ENCODE measurements at regions not wholly inside any gene's neighbourhood (a gene's known extent, or its start where the extent isn't known, plus 50 kb on each side); places are given as distances from the start of the nearest gene placed in this dataset.

DNA sequence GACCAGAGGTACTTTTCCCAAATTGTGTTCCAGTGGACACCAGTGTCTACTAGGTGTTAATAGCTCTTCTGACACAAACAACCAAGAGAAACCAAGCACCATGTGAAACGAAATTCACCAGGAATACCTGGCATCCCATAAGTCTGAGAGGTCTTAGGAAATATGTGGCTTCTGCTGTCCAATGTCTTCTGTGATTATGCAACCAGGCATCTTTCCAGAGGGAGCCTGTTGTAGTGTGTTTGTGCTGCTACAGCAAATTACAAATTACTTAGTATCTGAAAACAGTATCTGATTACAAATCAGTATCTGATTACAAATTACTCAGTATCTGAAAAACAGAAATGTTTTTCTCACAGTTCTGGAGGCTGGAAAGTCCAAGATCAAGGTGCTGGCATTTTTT, 133.6 kb upstream of the NPVF start:
- POLR2A ChIA-PET = no interaction called here
- H3K27me3 ChIP-seq (ENCODE audit: control insufficient read depth, insufficient read depth, low read length) = no peaks in the 10 kb centered on the region
- H3K9me3 ChIP-seq (ENCODE audit: control insufficient read depth, insufficient read depth, low read length) = no peaks in the 10 kb centered on the region
- H3K4me3 ChIP-seq (ENCODE audit: low read depth, low read length) = no peak overlapping the region
- no peak overlapping the region for H3K27ac ChIP-seq (ENCODE audit: low read depth, low read length)
- TF ChIP-seq, protein P1, sequence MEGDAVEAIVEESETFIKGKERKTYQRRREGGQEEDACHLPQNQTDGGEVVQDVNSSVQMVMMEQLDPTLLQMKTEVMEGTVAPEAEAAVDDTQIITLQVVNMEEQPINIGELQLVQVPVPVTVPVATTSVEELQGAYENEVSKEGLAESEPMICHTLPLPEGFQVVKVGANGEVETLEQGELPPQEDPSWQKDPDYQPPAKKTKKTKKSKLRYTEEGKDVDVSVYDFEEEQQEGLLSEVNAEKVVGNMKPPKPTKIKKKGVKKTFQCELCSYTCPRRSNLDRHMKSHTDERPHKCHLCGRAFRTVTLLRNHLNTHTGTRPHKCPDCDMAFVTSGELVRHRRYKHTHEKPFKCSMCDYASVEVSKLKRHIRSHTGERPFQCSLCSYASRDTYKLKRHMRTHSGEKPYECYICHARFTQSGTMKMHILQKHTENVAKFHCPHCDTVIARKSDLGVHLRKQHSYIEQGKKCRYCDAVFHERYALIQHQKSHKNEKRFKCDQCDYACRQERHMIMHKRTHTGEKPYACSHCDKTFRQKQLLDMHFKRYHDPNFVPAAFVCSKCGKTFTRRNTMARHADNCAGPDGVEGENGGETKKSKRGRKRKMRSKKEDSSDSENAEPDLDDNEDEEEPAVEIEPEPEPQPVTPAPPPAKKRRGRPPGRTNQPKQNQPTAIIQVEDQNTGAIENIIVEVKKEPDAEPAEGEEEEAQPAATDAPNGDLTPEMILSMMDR (IDR thresholded peaks at IDR 0.05; ENCODE audit: low read depth, low read length) = no peak
- CTCF ChIA-PET = interaction anchor here (1.0 kb wide), 1 partner anchor 102 kb away, joined by 3 read pairs; no protein-coding TSS in a partner anchor
- DNase-seq (ENCODE audit: low read depth, low spot score) = no peak

DNA sequence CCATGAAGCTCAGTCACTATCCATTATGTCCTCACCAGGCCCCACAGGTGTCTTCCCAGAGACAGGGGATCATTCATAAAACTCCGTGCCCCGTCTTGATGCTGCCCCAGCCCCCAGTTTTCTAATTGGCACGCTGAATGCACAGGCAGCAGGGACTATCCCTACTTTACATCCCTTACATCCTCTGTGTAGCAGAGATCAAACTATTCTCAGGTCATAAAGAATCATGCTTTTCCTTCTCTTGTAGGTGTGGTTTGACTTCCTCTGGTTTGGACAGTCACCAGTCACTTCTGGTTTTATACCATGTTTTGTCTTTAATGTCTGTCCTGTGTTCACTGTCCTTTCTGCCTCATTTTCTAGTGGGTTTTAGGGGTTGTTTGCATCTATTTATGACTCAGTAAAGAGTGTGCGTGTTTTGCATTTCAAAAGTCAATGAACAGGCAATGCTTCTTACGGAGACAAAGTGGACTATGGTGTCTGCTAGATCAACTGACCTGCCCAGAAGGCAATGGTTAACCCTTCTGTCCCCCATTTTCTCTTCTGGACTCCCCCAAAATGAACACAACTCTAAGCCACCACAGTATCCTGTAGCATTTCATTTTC, 140.4 kb upstream of the NPVF start:
- no peak overlapping the region for H3K4me3 ChIP-seq (ENCODE audit: low read depth, low read length)
- TF ChIP-seq, protein P1 (IDR thresholded peaks at IDR 0.05; ENCODE audit: low read depth, low read length) = no peak
- DNase-seq (ENCODE audit: low read depth, low spot score) = no peak
- ChIA-PET POLR2A (no interaction called here), CTCF (interaction anchor here (0.8 kb wide), 1 partner anchor 188 kb away, joined by 3 read pairs; a partner anchor contains a TSS)
- H3K9me3 ChIP-seq (ENCODE audit: control insufficient read depth, insufficient read depth, low read length) = no peaks in the 10 kb centered on the region
- no peak overlapping the region for H3K27ac ChIP-seq (ENCODE audit: low read depth, low read length)
- H3K27me3 ChIP-seq (ENCODE audit: control insufficient read depth, insufficient read depth, low read length) = no peaks in the 10 kb centered on the region

DNA sequence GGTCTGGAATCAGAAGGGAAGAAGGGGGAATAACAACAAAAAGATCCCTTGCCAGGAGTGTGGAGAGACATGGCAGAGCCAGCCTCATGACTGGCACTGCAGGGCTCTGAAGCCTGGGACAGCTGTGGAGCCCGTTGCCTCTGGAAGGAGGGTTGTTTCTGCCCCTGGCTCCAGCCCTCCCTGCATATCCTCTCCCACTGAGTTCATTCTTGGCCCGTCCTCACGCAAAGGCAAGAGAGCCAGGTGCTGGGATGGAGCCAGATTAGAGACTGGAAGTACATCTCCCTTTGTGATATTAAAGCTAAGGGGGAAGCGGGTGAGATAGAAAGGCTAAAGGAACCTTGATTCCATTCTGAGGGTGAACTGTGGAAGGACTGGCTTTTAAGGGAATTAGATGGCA, 141.5 kb upstream of the NPVF start:
- TF ChIP-seq, protein P1 (IDR thresholded peaks at IDR 0.05; ENCODE audit: low read depth, low read length) = no peak
- Histone ChIP-seq H3K9me3 (ENCODE audit: control insufficient read depth, insufficient read depth, low read length) (no peaks in the 10 kb centered on the region), H3K27ac (ENCODE audit: low read depth, low read length) (no peak overlapping the region), H3K27me3 (ENCODE audit: control insufficient read depth, insufficient read depth, low read length) (no peaks in the 10 kb centered on the region), H3K4me3 (ENCODE audit: low read depth, low read length) (no peak overlapping the region)
- ChIA-PET POLR2A (no interaction called here), CTCF (interaction anchor here (0.6 to 1.8 kb wide), 2 partner anchors 21 to 866 kb away, joined by 3 to 5 read pairs; no protein-coding TSS in a partner anchor)
- DNase-seq (ENCODE audit: low read depth, low spot score) = no peak

DNA sequence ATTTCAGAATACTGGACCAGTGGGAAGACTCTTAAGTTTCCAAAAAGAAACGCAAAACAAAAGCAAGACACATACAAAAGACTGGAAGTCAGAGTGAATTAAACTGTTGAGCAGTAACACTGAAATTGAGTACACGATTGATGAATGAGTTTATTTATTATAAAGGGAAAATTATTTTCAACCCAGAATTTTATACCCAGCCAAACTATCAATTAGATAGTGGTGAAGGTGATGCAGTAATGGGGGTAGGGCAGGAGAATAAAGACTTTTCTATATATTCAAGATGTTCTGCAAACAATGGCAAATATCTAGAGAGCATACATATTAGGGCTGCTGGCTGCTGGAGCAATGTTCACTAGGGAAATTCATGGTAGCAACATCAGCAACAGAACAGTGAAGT, 143.7 kb upstream of the NPVF start:
- ChIA-PET CTCF (no interaction called here), POLR2A (no interaction called here)

More for the DNA sequence above, 143.7 kb upstream of the NPVF start:
- no peaks in the 10 kb centered on the region for H3K27me3 ChIP-seq (ENCODE audit: control insufficient read depth, insufficient read depth, low read length)
- TF ChIP-seq, protein P1 (IDR thresholded peaks at IDR 0.05; ENCODE audit: low read depth, low read length) = no peak
- H3K27ac ChIP-seq (ENCODE audit: low read depth, low read length) = no peak overlapping the region
- DNase-seq (ENCODE audit: low read depth, low spot score) = no peak
- H3K9me3 ChIP-seq (ENCODE audit: control insufficient read depth, insufficient read depth, low read length) = no peaks in the 10 kb centered on the region
- no peak overlapping the region for H3K4me3 ChIP-seq (ENCODE audit: low read depth, low read length)

Data from AG04450 (cell line).